ENCODE measurements at regions not wholly inside any gene's neighbourhood (a gene's known extent, or its start where the extent isn't known, plus 50 kb on each side); places are given as distances from the start of the nearest gene placed in this dataset.
"Not testable (repeated sequence)": the region's sequence is repeated elsewhere in the genome, so short reads cannot be mapped to it uniquely, and the experiment has no call there.

DNA sequence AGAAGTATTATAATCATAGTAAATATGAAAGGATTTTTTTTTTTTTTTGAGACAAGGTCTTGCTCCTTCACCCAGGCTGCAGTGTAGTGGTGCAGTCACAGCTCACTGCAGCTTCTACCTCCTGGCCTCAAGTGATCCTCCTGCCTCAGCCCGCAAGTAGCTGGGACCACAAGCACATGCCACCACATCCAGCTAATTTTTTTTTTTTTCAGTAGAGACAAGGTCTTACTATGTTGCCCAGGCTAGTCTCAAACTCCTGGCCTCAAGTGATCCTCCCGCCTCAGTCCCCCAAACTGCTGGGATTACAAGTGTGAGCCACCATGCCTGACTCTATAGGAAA, 86.2 kb upstream of the FOXN2 start:
- no peak for DNase-seq
- Histone ChIP-seq H3K27ac (peak overlapping the region in 2 of 4 donors; percentile 18 to 19), H3K9me3 (no peaks in the 10 kb centered on the region), H3K4me1 (no peaks in the 10 kb centered on the region), H3K36me3 (no peaks in the 10 kb centered on the region), H3K4me3 (no peak overlapping the region), H3K27me3 (no peaks in the 10 kb centered on the region)
- intact Hi-C loops (cut with DNase I), result no loop called here
- TF ChIP-seq EP300 (IDR thresholded peaks at IDR 0.05) (no peak), POLR2AphosphoS5 (IDR thresholded peaks at IDR 0.05) (no peak), POLR2A (IDR thresholded peaks at IDR 0.05) (no peak)
- TF ChIP-seq, protein P1, sequence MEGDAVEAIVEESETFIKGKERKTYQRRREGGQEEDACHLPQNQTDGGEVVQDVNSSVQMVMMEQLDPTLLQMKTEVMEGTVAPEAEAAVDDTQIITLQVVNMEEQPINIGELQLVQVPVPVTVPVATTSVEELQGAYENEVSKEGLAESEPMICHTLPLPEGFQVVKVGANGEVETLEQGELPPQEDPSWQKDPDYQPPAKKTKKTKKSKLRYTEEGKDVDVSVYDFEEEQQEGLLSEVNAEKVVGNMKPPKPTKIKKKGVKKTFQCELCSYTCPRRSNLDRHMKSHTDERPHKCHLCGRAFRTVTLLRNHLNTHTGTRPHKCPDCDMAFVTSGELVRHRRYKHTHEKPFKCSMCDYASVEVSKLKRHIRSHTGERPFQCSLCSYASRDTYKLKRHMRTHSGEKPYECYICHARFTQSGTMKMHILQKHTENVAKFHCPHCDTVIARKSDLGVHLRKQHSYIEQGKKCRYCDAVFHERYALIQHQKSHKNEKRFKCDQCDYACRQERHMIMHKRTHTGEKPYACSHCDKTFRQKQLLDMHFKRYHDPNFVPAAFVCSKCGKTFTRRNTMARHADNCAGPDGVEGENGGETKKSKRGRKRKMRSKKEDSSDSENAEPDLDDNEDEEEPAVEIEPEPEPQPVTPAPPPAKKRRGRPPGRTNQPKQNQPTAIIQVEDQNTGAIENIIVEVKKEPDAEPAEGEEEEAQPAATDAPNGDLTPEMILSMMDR (IDR thresholded peaks at IDR 0.05), result no peak
- WGBS, 2 donors, result 86 to 96% methylated on average over 2 of the region's 2 CpGs

GRCh38 chr2:48229063-48229462, 85.4 kb upstream of the FOXN2 start:
- Histone ChIP-seq H3K36me3 (no peaks in the 10 kb centered on the region), H3K9me3 (no peaks in the 10 kb centered on the region), H3K27me3 (no peaks in the 10 kb centered on the region), H3K4me3 (no peak overlapping the region), H3K4me1 (no peaks in the 10 kb centered on the region), H3K27ac (no peak overlapping the region)
- 86 to 94% methylated on average over 5 of the region's 5 CpGs for WGBS, 2 donors
- no peak for TF ChIP-seq POLR2A (IDR thresholded peaks at IDR 0.05)
- TF ChIP-seq EP300 (IDR thresholded peaks at IDR 0.05), result no peak
- TF ChIP-seq, protein P1 (IDR thresholded peaks at IDR 0.05), result no peak
- no peak for TF ChIP-seq POLR2AphosphoS5 (IDR thresholded peaks at IDR 0.05)
- intact Hi-C loops (cut with DNase I), result no loop called here
- no peak for DNase-seq

GRCh38 chr2:48230834-48231233, 83.6 kb upstream of the FOXN2 start:
- Histone ChIP-seq H3K4me1 (no peaks in the 10 kb centered on the region), H3K36me3 (no peaks in the 10 kb centered on the region), H3K27ac (no peak overlapping the region), H3K27me3 (no peaks in the 10 kb centered on the region), H3K9me3 (no peaks in the 10 kb centered on the region), H3K4me3 (no peak overlapping the region)
- 91 to 94% methylated on average over 3 of the region's 3 CpGs for WGBS, 2 donors
- DNase-seq, result no peak
- intact Hi-C loops (cut with DNase I), result no loop called here
- TF ChIP-seq EP300 (IDR thresholded peaks at IDR 0.05), result no peak
- no peak for TF ChIP-seq POLR2AphosphoS5 (IDR thresholded peaks at IDR 0.05)
- TF ChIP-seq, protein P1 (IDR thresholded peaks at IDR 0.05), result no peak
- TF ChIP-seq POLR2A (IDR thresholded peaks at IDR 0.05), result no peak

DNA sequence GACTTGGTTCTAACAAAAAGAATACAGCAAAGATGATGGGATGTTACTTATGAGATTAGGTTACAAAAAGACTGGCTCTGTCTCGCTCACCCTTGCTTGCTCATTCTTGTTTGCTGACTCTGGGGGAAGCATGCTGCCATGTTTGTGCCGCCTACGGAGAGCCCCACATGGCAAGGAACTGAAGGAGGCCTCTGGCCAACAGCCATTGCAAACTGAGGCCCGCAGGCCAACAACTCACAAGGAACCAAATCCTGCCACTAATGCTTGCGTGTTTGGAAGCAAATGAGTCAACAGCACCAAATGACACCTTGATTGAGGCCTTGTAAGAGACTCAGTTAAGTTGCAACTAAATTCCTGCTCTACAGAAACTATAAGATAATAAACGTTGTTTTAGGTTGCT, 82.1 kb upstream of the FOXN2 start:
- H3K27me3 ChIP-seq, result no peaks in the 10 kb centered on the region
- no peaks in the 10 kb centered on the region for H3K36me3 ChIP-seq
- intact Hi-C loops (cut with DNase I), result no loop called here
- TF ChIP-seq POLR2A (IDR thresholded peaks at IDR 0.05), result no peak
- no peak for TF ChIP-seq POLR2AphosphoS5 (IDR thresholded peaks at IDR 0.05)
- TF ChIP-seq EP300 (IDR thresholded peaks at IDR 0.05), result no peak
- TF ChIP-seq, protein P1 (IDR thresholded peaks at IDR 0.05), result no peak
- WGBS, 2 donors, result 81 to 87% methylated on average over 6 of the region's 6 CpGs
- H3K27ac ChIP-seq, result no peak overlapping the region
- H3K4me1 ChIP-seq, result no peaks in the 10 kb centered on the region
- no peak for DNase-seq
- H3K4me3 ChIP-seq, result no peak overlapping the region
- no peaks in the 10 kb centered on the region for H3K9me3 ChIP-seq

- no peak for DNase-seq
- WGBS, 2 donors, result 91 to 94% methylated on average over 1 of the region's 1 CpG
- TF ChIP-seq EP300 (IDR thresholded peaks at IDR 0.05) (no peak), POLR2AphosphoS5 (IDR thresholded peaks at IDR 0.05) (no peak), POLR2A (IDR thresholded peaks at IDR 0.05) (no peak)
- TF ChIP-seq, protein P1 (IDR thresholded peaks at IDR 0.05), result no peak
- Histone ChIP-seq H3K27ac (no peak overlapping the region), H3K4me3 (no peak overlapping the region), H3K4me1 (no peaks in the 10 kb centered on the region), H3K36me3 (no peaks in the 10 kb centered on the region), H3K9me3 (no peaks in the 10 kb centered on the region), H3K27me3 (no peaks in the 10 kb centered on the region)
- intact Hi-C loops (cut with DNase I), result no loop called here
These were observed 81.5 kb upstream of the FOXN2 start for GRCh38 chr2:48233005-48233404.

DNA sequence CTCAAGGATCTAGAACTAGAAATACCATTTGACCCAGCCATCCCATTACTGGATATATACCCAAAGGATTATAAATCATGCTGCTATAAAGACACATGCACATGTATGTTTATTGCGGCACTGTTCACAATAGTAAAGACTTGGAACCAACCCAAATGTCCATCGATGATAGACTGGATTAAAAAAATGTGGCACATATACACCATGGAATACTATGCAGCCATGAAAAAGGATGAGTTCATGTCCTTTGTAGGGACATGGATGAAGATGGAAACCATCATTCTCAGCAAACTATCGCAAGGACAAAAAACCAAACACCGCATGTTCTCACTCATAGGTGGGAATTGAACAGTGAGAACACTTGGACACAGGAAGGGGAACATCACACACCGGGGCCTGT, 80.7 kb upstream of the FOXN2 start:
- H3K36me3 ChIP-seq; H3K4me3 ChIP-seq; H3K27ac ChIP-seq; H3K4me1 ChIP-seq; DNase-seq; intact Hi-C loops (cut with DNase I); H3K9me3 ChIP-seq; H3K27me3 ChIP-seq: not testable (repeated sequence)
- 79 to 97% methylated on average over 5 of the region's 5 CpGs for WGBS, 2 donors

Measured in sigmoid colon (tissue), 6 donors.